Esophagus squamous epithelium (tissue), 4 donors: ENCODE measurements at regions not wholly inside any gene's neighbourhood (a gene's known extent, or its start where the extent isn't known, plus 50 kb on each side); places are given as distances from the start of the nearest gene placed in this dataset.

Source experiments
- CTCF ChIP-seq, 6 experiments: fragments of 450-650 bp in 4 of 6; fragments of 200-600 bp in 2 of 6; sonication (generic) in 2 of 6; IDR thresholded peaks; one replicate each; pipeline ENCODE4 v1.5.1; 2016 to 2019; ENCODE audit warnings: antibody characterized with exemption in 6 of 6, mild to moderate bottlenecking in 4 of 6, moderate library complexity in 4 of 6
- POLR2A ChIP-seq, 4 donors: fragments of 450-650 bp; IDR thresholded peaks; one replicate each; pipeline ENCODE4 v1.6.1; 2017; ENCODE audit warnings: antibody characterized with exemption in 4 of 4, mild to moderate bottlenecking in 4 of 4, moderate library complexity in 3 of 4

- TF ChIP-seq CTCF (IDR thresholded peaks at IDR 0.05) (no peak), POLR2A (IDR thresholded peaks at IDR 0.05) (no peak)
These were observed 231.8 kb upstream of the SPOPL start for GRCh38 chr2:138269765-138270164.
